A673 (cell line): ENCODE measurements at regions not wholly inside any gene's neighbourhood (a gene's known extent, or its start where the extent isn't known, plus 50 kb on each side); places are given as distances from the start of the nearest gene placed in this dataset.
"Not testable (repeated sequence)": the region's sequence is repeated elsewhere in the genome, so short reads cannot be mapped to it uniquely, and the experiment has no call there.

Experiments used
- BruUV-seq: library from RNA; stranded (reverse); fragments of 400-500 nt; replicated peaks from 2 replicates; lab custom pipeline; 2021; lab: Mats Ljungman, UMichigan
- CTCF ChIA-PET: fragments of 300-600 bp; sonication (Branson Sonifier 250); formaldehyde crosslinking; loops from one replicate; lab custom pipeline; 2022; ENCODE audit warnings: antibody characterized with exemption; lab: Charles Lee
- POLR2A ChIA-PET: fragments of 300-600 bp; sonication (Branson Sonifier 250); formaldehyde crosslinking; loops from one replicate; lab custom pipeline; 2022; ENCODE audit warnings: antibody characterized with exemption; ENCODE audit not compliant: low non-redundant PET; lab: Charles Lee
- DNase-seq: peaks from one replicate; pipeline ENCODE4 v3.0.0-alpha.2; 2015; ENCODE audit warnings: low spot score
- H3K27ac ChIP-seq: fragments of 200-600 bp; sonication (generic); 2 replicates; pipeline ENCODE4 v1.5.1; 2016; ENCODE audit warnings: mixed run types, low read depth, mild to moderate bottlenecking, mixed read lengths, antibody characterized with exemption, low read length; ENCODE audit not compliant: poor library complexity, severe bottlenecking
- H3K27me3 ChIP-seq: fragments of 200-600 bp; sonication (generic); replicated peaks from 2 replicates; pipeline ENCODE4 v1.6.1; 2017; ENCODE audit warnings: mixed run types, low read depth, mild to moderate bottlenecking, mixed read lengths, antibody characterized with exemption, low read length; ENCODE audit not compliant: insufficient read depth, poor library complexity
- H3K36me3 ChIP-seq: fragments of 200-600 bp; sonication (generic); 2 replicates; pipeline ENCODE4 v1.6.1; 2016; ENCODE audit warnings: mixed run types, mild to moderate bottlenecking, mixed read lengths, antibody characterized with exemption, low read length; ENCODE audit not compliant: insufficient read depth, poor library complexity, severe bottlenecking
- H3K4me1 ChIP-seq: fragments of 200-600 bp; sonication (generic); 2 replicates; pipeline ENCODE4 v1.6.1; 2017; ENCODE audit warnings: mixed run types, mild to moderate bottlenecking, mixed read lengths, antibody characterized with exemption, low read length; ENCODE audit not compliant: insufficient read depth, poor library complexity, severe bottlenecking
- H3K4me3 ChIP-seq: fragments of 200-600 bp; sonication (generic); 2 replicates; pipeline ENCODE4 v1.5.1; 2016; ENCODE audit warnings: low read depth, mixed run types, mild to moderate bottlenecking, mixed read lengths, low read length; ENCODE audit not compliant: poor library complexity, severe bottlenecking
- H3K9me3 ChIP-seq: fragments of 200-600 bp; sonication (generic); 2 replicates; pipeline ENCODE4 v1.6.1; 2016; ENCODE audit warnings: mixed run types, low read depth, mild to moderate bottlenecking, mixed read lengths, antibody characterized with exemption, low read length; ENCODE audit not compliant: poor library complexity, severe bottlenecking
- EZH2 ChIP-seq: fragments of 200-600 bp; sonication (generic); IDR thresholded peaks from 2 replicates; pipeline ENCODE4 v1.6.1; 2017; ENCODE audit warnings: borderline replicate concordance, low read depth, mild to moderate bottlenecking, mixed read lengths, antibody characterized with exemption, low read length; ENCODE audit not compliant: poor library complexity, severe bottlenecking
- intact Hi-C: fragments of 100-400 bp; cut with micrococcal nuclease; formaldehyde crosslinking; loops from one replicate; pipeline ENCODE4 v1.10.0; 2022; ENCODE audit not compliant: unreplicated experiment
- TF ChIP-seq, protein P1 (sequence below): fragments of 300-800, 200-600 bp; sonication (generic); conservative IDR thresholded peaks from 2 replicates; pipeline ENCODE4 v1.5.1; 2017; ENCODE audit warnings: low read depth, mild to moderate bottlenecking, antibody characterized with exemption, low read length, moderate library complexity, mixed read lengths

DNA sequence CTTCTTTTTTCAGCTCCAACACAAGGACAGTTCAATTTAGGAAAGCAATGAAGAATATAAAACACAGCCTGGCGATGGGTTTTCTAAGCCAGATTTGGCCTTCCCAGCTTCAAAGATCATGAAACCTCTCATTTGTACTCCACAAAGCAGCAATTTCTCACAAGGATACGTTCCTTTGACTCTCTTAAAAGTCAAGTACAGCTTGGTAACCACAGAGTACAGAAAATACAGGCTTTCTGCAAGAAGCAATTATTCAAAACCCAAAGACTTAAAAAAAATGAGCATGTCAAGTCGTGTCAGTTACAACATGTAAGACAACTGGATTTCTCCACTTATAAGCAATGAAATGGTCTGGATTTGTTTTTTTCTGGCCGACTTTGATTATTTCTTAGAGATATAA, 321.4 kb downstream of the FGFR2 start:
- Histone ChIP-seq H3K9me3 (no peaks in the 10 kb centered on the region), H3K4me1 (no peaks in the 10 kb centered on the region), H3K27me3 (peaks cover 57% of the 10 kb centered on the region), H3K27ac (no peak overlapping the region), H3K4me3 (no peak overlapping the region), H3K36me3 (no peaks in the 10 kb centered on the region)
- CTCF ChIA-PET = no interaction called here
- intact Hi-C loops = no loop called here
- TF ChIP-seq EZH2 = no peak
- TF ChIP-seq, protein P1, sequence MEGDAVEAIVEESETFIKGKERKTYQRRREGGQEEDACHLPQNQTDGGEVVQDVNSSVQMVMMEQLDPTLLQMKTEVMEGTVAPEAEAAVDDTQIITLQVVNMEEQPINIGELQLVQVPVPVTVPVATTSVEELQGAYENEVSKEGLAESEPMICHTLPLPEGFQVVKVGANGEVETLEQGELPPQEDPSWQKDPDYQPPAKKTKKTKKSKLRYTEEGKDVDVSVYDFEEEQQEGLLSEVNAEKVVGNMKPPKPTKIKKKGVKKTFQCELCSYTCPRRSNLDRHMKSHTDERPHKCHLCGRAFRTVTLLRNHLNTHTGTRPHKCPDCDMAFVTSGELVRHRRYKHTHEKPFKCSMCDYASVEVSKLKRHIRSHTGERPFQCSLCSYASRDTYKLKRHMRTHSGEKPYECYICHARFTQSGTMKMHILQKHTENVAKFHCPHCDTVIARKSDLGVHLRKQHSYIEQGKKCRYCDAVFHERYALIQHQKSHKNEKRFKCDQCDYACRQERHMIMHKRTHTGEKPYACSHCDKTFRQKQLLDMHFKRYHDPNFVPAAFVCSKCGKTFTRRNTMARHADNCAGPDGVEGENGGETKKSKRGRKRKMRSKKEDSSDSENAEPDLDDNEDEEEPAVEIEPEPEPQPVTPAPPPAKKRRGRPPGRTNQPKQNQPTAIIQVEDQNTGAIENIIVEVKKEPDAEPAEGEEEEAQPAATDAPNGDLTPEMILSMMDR = no peak
- no peak for DNase-seq
- POLR2A ChIA-PET = no interaction called here
- BruUV-seq = no TSS peak

DNA sequence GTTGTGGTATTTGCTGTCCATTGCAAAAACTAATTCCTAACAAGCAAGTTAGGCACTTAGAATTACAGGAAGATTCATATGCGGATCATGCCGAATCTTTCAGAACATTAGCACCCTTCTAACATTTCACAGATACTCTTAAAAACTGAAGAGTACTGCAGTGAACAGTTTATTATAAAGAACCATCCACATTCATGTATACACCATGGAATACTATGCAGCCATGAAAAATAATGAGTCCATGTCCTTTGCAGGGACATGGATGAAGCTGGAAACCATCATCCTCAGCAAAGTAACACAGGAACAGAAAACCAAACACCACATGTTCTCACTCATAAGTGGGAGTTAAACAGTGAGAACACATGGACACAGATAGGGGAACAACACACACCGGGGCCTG, 319.9 kb downstream of the FGFR2 start:
- BruUV-seq, POLR2A ChIA-PET, H3K4me3 ChIP-seq, intact Hi-C loops, H3K36me3 ChIP-seq, H3K4me1 ChIP-seq, H3K9me3 ChIP-seq, DNase-seq, H3K27ac ChIP-seq: not testable (repeated sequence)
- CTCF ChIA-PET = interaction anchor here (0.7 kb wide), 1 partner anchor 39 kb away, joined by 4 read pairs; no protein-coding TSS in a partner anchor
- H3K27me3 ChIP-seq = peaks cover 49% of the 10 kb centered on the region

DNA sequence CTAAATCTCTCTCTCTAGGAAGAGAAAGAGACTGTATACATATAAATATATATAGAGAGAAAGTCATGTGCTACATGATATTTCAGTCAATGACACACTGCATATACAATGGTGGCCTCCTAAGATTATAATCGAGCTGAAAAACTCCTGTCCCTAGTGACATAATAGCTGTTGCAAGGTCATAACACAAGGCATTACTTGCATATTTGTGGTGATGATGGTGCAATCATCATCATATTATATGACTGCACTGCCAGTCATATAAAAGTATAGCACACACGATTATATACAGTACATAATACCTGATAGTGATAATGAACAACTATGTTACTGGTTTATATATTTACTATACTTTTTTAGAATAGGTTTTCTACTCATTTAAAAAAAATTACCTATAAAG, 316.7 kb downstream of the FGFR2 start:
- intact Hi-C loops = no loop called here
- Histone ChIP-seq H3K4me3 (no peak overlapping the region), H3K4me1 (no peaks in the 10 kb centered on the region), H3K9me3 (no peaks in the 10 kb centered on the region), H3K36me3 (no peaks in the 10 kb centered on the region), H3K27me3 (peaks cover 44% of the 10 kb centered on the region), H3K27ac (no peak overlapping the region)
- no TSS peak for BruUV-seq
- no peak for DNase-seq
- ChIA-PET CTCF (no interaction called here), POLR2A (no interaction called here)
- TF ChIP-seq EZH2 = no peak
- TF ChIP-seq, protein P1 = no peak

DNA sequence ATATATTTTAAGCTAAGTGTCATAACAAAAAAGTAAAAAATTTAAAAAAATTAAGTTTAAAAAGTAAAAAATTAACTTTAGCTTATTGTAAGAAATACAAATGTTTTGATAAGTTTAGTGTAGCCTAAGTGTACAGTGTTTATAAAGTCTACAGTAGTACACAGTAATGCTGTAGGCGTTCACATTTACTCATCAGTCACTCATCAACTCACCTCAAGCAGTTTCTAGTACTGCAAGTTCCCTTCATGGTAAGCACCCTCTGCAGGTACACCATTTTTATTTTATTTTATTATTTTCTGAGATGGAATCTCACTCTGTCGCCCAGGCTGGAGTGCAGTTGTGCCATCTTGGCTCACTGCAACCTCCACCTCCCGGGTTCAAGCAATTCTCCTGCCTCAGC, 316.0 kb downstream of the FGFR2 start:
- no TSS peak for BruUV-seq
- Histone ChIP-seq H3K4me3 (no peak overlapping the region), H3K9me3 (no peaks in the 10 kb centered on the region), H3K27me3 (peaks cover 40% of the 10 kb centered on the region), H3K36me3 (no peaks in the 10 kb centered on the region), H3K27ac (no peak overlapping the region), H3K4me1 (no peaks in the 10 kb centered on the region)
- POLR2A ChIA-PET = interaction anchor here (0.6 kb wide), 1 partner anchor 10 kb away, joined by 3 read pairs; no protein-coding TSS in a partner anchor
- CTCF ChIA-PET = no interaction called here
- intact Hi-C loops = no loop called here
- no peak for DNase-seq
- TF ChIP-seq, protein P1 = no peak
- no peak for TF ChIP-seq EZH2
